Loucy (cell line): ENCODE measurements at regions not wholly inside any gene's neighbourhood (a gene's known extent, or its start where the extent isn't known, plus 50 kb on each side); places are given as distances from the start of the nearest gene placed in this dataset.

Experiments
- EZH2phosphoT487 ChIP-seq: fragments of 200-600 bp; IDR thresholded peaks from 2 replicates; pipeline ENCODE4 v1.6.1; 2018; ENCODE audit warnings: antibody characterized with exemption, mild to moderate bottlenecking, moderate library complexity, borderline replicate concordance
- TF ChIP-seq, protein P1 (sequence below): fragments of 200-600 bp; sonication (generic); conservative IDR thresholded peaks from 2 replicates; pipeline ENCODE4 v1.5.1; 2014; ENCODE audit warnings: mild to moderate bottlenecking, antibody characterized with exemption, low read length

DNA sequence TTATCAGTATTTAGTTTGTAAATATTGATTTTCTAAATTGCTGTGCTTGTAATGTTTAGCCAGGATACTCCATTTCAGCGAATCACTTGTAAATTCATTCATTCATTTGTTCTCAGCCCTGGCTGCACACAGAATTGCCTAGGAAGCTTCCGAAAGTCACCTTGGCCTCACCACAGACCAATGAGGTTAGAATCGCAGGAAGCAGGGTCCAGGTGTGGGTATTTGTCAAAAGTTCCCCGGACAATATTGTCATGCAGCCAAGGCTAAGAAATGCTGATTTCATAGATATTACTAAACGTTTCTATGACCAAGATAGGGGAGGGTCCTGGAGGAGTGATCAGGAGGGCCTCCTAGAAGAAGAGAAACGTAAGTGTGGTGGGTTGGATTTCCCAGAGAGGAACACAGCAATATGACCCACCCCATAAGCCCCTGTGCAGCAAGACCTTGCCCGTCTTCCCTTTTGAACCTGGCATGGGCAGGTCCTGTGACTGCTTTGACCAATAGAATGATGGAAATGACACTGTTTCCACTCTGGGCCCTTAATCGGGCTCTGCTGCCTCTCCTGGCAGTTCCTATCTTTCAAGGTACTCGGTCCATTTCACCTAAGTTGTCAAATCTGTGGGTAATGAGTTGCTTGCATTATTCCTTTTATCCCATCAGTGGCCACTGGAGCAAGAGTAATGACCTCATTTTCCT, 238.7 kb downstream of the FOXL1 start:
- TF ChIP-seq, protein P1, sequence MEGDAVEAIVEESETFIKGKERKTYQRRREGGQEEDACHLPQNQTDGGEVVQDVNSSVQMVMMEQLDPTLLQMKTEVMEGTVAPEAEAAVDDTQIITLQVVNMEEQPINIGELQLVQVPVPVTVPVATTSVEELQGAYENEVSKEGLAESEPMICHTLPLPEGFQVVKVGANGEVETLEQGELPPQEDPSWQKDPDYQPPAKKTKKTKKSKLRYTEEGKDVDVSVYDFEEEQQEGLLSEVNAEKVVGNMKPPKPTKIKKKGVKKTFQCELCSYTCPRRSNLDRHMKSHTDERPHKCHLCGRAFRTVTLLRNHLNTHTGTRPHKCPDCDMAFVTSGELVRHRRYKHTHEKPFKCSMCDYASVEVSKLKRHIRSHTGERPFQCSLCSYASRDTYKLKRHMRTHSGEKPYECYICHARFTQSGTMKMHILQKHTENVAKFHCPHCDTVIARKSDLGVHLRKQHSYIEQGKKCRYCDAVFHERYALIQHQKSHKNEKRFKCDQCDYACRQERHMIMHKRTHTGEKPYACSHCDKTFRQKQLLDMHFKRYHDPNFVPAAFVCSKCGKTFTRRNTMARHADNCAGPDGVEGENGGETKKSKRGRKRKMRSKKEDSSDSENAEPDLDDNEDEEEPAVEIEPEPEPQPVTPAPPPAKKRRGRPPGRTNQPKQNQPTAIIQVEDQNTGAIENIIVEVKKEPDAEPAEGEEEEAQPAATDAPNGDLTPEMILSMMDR: no peak
- TF ChIP-seq EZH2phosphoT487: no peak
